SU-DHL-6 (cell line): ENCODE measurements at regions not wholly inside any gene's neighbourhood (a gene's known extent, or its start where the extent isn't known, plus 50 kb on each side); places are given as distances from the start of the nearest gene placed in this dataset.

Experiments
- H2AFZ ChIP-seq: fragments of 200-600 bp; sonication (generic); 2 replicates; pipeline ENCODE4 v1.6.1; 2014; ENCODE audit warnings: low read depth, mild to moderate bottlenecking, moderate library complexity, mixed read lengths, antibody characterized with exemption, low read length; ENCODE audit not compliant: severe bottlenecking
- H3F3A ChIP-seq: fragments of 200-600 bp; shearing (Covaris generic); 2 replicates; pipeline ENCODE4 v1.6.0; 2016; ENCODE audit warnings: antibody characterized with exemption, mild to moderate bottlenecking; ENCODE audit not compliant: insufficient read depth
- H3K27ac ChIP-seq: fragments of 200-600 bp; sonication (generic); 2 replicates; pipeline ENCODE4 v1.5.1; 2016; ENCODE audit warnings: low read depth, mild to moderate bottlenecking, low read length, moderate library complexity, mixed read lengths
- H3K27me3 ChIP-seq: fragments of 200-600 bp; sonication (generic), shearing (Covaris generic); 2 replicates; pipeline ENCODE4 v1.6.0; 2014; ENCODE audit warnings: mild to moderate bottlenecking, low read length
- H3K36me3 ChIP-seq: fragments of 200-600 bp; sonication (generic); 2 replicates; pipeline ENCODE4 v1.6.1; 2014; ENCODE audit warnings: mild to moderate bottlenecking, low read length, mixed read lengths
- H3K4me2 ChIP-seq: fragments of 300-600, 200-600 bp; shearing (Covaris generic), sonication (generic); 2 replicates; pipeline ENCODE4 v1.6.0; 2014; ENCODE audit warnings: low read length, low read depth, mild to moderate bottlenecking; ENCODE audit not compliant: poor library complexity, severe bottlenecking
- H3K4me3 ChIP-seq: fragments of 200-600 bp; sonication (generic); 2 replicates; pipeline ENCODE4 v1.5.1; 2014; ENCODE audit warnings: antibody characterized with exemption, low read length, mild to moderate bottlenecking, mixed read lengths; ENCODE audit not compliant: insufficient read depth, poor library complexity, severe bottlenecking
- H3K79me2 ChIP-seq: fragments of 200-600 bp; sonication (generic); 2 replicates; pipeline ENCODE4 v1.6.1; 2014; ENCODE audit warnings: mild to moderate bottlenecking, low read length, moderate library complexity; ENCODE audit not compliant: insufficient read depth
- H3K9ac ChIP-seq: fragments of 200-600 bp; sonication (generic); 2 replicates; pipeline ENCODE4 v1.7.0; 2014; ENCODE audit warnings: mild to moderate bottlenecking, low read length
- H3K9me2 ChIP-seq: fragments of 200-600 bp; sonication (generic); replicated peaks from 2 replicates; pipeline ENCODE4 v1.6.1; 2014; ENCODE audit warnings: low read length; ENCODE audit not compliant: insufficient read depth
- H3K9me3 ChIP-seq: fragments of 200-600 bp; sonication (generic); 2 replicates; pipeline ENCODE4 v1.6.1; 2014; ENCODE audit warnings: low read length, mixed read lengths; ENCODE audit not compliant: insufficient read depth
- H4K20me1 ChIP-seq: fragments of 200-600 bp; sonication (generic); 2 replicates; pipeline ENCODE4 v1.6.1; 2014; ENCODE audit warnings: low read depth, mild to moderate bottlenecking, antibody characterized with exemption, low read length, moderate library complexity, mixed read lengths
- CTCF ChIP-seq: fragments of 200-600 bp; sonication (generic); IDR thresholded peaks from one replicate; pipeline ENCODE4 v1.5.1; 2017; ENCODE audit warnings: antibody characterized with exemption, mild to moderate bottlenecking, low read length, moderate library complexity; ENCODE audit not compliant: insufficient read depth, poor library complexity, severe bottlenecking
- EZH2phosphoT487 ChIP-seq: fragments of 200-600 bp; sonication (generic), shearing (Covaris generic); conservative IDR thresholded peaks from 2 replicates; pipeline ENCODE4 v1.6.1; 2018; ENCODE audit warnings: mild to moderate bottlenecking, antibody characterized with exemption, low read length, moderate library complexity, mixed read lengths

- Histone ChIP-seq H3K27me3 (no peaks in the 10 kb centered on the region), H3K9ac (no peak overlapping the region), H4K20me1 (no peaks in the 10 kb centered on the region), H3K27ac (no peak overlapping the region), H3K9me2 (no peaks in the 10 kb centered on the region), H2AFZ (no peak overlapping the region), H3K4me2 (no peak overlapping the region), H3K9me3 (no peaks in the 10 kb centered on the region), H3F3A (no peaks in the 10 kb centered on the region), H3K79me2 (no peaks in the 10 kb centered on the region), H3K36me3 (no peaks in the 10 kb centered on the region), H3K4me3 (no peak overlapping the region)
- TF ChIP-seq EZH2phosphoT487 (no peak), CTCF (no peak)
Observed at GRCh38 chr21:35705237-35705887, 355.0 kb downstream of the SETD4 start.

- no peaks in the 10 kb centered on the region for H3K36me3 ChIP-seq
- no peaks in the 10 kb centered on the region for H3K79me2 ChIP-seq
- no peak overlapping the region for H3K4me2 ChIP-seq
- no peaks in the 10 kb centered on the region for H3K9me3 ChIP-seq
- no peaks in the 10 kb centered on the region for H4K20me1 ChIP-seq
- no peak for TF ChIP-seq EZH2phosphoT487
- no peak for TF ChIP-seq CTCF
- no peak overlapping the region for H3K4me3 ChIP-seq
- no peak overlapping the region for H3K9ac ChIP-seq
- no peaks in the 10 kb centered on the region for H3K27me3 ChIP-seq
- H3F3A ChIP-seq: no peaks in the 10 kb centered on the region
- H3K27ac ChIP-seq: no peak overlapping the region
- H3K9me2 ChIP-seq: no peaks in the 10 kb centered on the region
- H2AFZ ChIP-seq: no peak overlapping the region
Observed at GRCh38 chr21:35703704-35704103, 356.6 kb downstream of the SETD4 start.

- Histone ChIP-seq H3K9ac (no peak overlapping the region), H3K4me2 (no peak overlapping the region), H2AFZ (no peak overlapping the region), H3K36me3 (no peaks in the 10 kb centered on the region), H3K9me2 (no peaks in the 10 kb centered on the region), H3K4me3 (no peak overlapping the region), H3K79me2 (no peaks in the 10 kb centered on the region), H3F3A (no peaks in the 10 kb centered on the region), H3K9me3 (no peaks in the 10 kb centered on the region), H4K20me1 (no peaks in the 10 kb centered on the region), H3K27ac (no peak overlapping the region), H3K27me3 (no peaks in the 10 kb centered on the region)
- TF ChIP-seq EZH2phosphoT487 (no peak), CTCF (no peak)
Observed at GRCh38 chr21:35699361-35699760, 361.0 kb downstream of the SETD4 start.
